ENCODE measurements at regions not wholly inside any gene's neighbourhood (a gene's known extent, or its start where the extent isn't known, plus 50 kb on each side); places are given as distances from the start of the nearest gene placed in this dataset.

DNA sequence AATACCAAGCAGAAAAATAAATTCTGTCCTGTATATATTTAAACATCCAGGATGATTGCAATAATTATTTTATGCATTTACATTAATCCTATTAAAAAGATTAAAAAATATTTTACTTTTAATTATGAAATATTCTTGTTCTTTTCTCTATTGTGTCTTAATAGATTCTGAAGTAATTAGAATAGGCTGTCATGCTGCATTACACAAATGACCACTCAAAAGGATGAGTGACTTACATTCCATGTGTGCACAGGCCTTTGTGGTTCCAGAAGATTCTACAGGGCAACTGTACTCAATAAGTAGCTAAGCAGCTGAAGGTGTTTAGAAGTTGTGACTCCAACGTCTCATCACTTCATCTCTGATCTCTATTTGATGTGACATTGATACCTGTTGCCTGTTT, 745.9 kb upstream of the CCDC179 start:
- TF ChIP-seq EZH2 (IDR thresholded peaks at IDR 0.05; ENCODE audit: low read depth), result no peak
- TF ChIP-seq, protein P1, sequence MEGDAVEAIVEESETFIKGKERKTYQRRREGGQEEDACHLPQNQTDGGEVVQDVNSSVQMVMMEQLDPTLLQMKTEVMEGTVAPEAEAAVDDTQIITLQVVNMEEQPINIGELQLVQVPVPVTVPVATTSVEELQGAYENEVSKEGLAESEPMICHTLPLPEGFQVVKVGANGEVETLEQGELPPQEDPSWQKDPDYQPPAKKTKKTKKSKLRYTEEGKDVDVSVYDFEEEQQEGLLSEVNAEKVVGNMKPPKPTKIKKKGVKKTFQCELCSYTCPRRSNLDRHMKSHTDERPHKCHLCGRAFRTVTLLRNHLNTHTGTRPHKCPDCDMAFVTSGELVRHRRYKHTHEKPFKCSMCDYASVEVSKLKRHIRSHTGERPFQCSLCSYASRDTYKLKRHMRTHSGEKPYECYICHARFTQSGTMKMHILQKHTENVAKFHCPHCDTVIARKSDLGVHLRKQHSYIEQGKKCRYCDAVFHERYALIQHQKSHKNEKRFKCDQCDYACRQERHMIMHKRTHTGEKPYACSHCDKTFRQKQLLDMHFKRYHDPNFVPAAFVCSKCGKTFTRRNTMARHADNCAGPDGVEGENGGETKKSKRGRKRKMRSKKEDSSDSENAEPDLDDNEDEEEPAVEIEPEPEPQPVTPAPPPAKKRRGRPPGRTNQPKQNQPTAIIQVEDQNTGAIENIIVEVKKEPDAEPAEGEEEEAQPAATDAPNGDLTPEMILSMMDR (conservative IDR thresholded peaks at IDR 0.05), result no peak

Measured in PC-9 (cell line).